Activated CD4-positive, CD25-positive, alpha-beta regulatory T cell treated with anti-CD3 and anti-CD28 coated beads, Interleukin-2, amount 50 U/mL, for 72 hours (primary cell): ENCODE measurements at regions not wholly inside any gene's neighbourhood (a gene's known extent, or its start where the extent isn't known, plus 50 kb on each side); places are given as distances from the start of the nearest gene placed in this dataset.

Experiments
- DNase-seq: peaks from one replicate; pipeline ENCODE4 v3.0.0; 2021

DNA sequence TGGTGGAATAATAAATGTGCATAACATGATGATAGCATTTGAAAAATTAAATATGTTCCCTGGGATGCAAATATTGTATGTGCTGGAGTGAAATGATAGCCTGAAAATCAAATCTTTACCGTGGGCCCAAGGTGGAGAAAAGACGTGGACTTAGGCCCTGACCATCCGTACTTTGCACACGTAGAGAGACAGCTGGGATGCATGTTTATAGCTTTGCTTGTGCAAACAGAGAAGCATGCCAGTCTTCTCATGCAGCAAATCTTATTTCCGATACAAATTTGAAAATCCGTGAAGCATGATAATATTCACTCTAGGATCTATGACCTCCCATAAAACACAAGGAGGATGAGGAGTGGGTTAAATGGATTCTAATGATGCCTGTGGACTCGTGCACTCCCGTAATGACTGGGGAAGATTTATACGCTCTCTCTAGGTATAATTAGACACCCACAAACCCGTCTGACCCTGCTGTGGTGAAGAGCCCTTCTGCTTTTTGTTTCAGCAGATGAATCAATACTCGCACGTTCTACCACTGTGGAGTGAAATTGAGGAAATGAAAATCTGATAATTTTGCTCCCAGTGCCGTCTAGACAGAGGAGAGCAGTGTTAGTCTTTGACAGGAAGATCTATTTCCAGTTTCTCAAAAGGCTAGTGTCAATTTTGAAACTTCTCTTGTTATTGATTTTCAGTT is 810.3 kb upstream of the SALL3 start:
- no peak for DNase-seq

DNA sequence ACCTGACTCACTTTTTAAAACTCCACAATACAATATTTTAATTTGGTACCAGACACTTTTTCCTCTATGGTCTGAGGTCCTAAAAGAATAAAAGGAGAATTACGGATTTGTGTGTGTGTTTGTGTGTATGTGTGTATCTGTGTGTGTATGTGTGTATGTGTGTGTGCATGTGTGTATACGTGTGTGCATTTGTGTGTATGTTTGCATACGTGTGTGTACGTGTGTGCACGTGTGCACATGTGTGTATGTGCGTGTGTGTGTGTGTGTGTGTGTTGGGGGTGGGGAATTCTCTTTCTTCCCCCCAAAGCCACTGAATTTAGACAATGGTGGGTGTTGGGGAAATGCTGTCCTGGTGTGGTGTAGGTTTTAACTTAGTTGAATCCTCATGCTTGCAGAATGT is 807.7 kb upstream of the SALL3 start:
- no peak for DNase-seq

DNA sequence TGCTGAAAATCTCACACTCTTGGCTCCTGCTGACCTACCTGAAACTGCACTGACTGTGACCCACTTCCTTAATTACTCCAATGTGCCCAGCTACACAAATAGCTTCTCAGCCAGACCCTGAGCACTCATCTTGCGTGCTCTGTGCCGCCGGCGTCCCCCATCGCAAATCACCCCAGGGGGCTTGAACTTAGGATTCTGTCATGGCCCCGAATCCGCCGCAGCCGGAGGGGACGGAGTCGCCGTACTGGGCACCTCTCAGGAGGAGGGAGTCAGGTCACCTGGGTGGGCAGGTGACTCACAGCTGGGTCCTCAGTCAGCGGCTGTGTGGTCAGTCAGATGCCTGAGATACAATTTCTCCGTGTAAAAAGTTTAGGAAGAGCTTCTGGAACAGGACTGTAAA is 804.9 kb upstream of the SALL3 start:
- no peak for DNase-seq

DNA sequence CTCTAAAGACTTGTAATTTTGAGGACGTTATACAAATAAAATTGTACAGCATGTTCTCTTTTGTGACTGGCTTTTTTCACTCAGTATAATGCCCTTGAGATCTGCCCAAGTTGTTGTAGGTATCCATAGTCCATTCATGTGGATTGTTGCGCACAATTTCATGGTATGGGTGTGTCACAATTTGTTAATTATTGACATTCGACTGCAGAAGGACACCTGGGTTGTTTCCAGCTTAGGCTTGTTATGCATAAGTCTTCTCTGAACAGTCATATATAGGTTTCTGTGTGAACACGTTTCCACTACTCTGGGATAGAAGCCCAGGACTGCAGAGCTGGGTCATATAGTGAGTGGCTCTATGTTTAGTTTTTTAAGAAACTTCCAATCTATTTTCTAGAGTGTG is 800.8 kb upstream of the SALL3 start:
- DNase-seq: no peak

DNA sequence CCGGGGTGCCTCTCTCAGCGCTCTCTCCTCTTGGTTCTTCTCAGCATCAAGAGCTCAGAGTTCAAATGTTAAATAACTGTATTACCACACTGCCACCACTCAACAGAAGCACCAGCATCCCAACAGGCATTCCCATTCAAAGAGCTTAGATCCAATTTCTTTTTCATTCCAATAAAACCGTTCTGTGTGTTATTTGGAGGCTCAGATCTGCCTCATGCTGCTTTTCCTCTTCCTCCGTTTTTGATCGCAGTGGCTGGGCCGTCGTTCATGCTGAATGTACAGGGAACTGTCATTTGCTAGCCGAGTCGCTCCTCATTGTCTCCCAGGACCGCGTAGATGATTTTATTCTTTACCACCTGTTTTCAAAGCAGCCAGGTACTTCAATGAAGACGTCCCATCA is 798.9 kb upstream of the SALL3 start:
- DNase-seq: no peak

DNA sequence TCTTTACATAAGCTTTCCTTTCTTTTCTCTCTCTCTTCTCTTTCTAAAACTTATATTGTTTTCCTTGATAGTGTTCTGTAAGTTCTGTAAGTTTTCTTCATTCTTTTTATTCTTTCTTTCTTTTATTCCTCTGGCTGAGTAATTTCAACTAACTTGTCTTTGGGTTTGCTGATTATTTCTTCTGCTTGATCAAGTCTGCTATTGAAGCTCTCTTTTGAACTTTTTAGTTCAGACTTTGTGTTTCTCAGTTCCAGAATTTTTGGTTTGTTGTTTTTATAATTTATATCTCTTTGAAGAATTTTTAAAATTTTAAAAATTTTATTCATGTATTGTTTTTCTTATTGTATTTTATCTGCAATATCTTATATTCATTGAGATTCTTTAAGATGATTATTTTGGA is 795.8 kb upstream of the SALL3 start:
- no peak for DNase-seq

DNA sequence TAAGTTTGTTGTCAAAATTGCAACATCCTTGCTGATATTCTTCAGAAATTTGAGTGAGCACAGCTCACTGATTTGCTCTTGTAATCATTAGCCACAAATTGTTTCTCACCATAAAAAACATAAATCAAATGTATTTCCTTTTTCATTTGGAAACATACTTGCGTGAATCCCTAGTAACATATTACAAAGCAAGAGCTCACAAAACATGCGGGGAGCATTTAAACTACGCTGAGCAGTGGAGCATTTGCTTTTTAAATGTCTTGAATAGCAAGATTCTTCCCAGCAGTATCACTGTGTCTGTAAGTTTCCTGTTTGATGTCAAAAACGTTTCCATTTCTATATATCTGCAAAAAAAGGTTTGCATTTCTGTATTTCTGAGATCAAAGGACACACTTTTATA is 788.3 kb upstream of the SALL3 start:
- DNase-seq: no peak

DNA sequence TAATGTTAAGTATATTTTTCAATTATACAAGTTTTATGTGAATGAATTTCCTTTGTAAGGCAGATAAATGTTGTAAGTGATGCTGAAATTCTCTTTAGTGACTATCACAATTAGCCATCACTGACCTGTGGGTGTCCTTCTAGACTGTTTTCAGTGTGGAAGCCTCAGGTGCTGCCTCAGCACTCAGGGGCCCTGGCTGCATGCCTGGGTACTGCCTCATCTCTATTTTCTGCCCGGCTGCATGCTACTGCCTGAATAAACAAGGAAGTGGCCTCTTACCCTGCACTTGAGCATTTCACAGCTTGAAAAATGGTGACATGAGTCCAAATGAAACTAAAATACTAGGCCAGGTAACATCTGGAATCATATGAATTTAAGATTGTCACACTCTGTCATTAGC is 787.6 kb upstream of the SALL3 start:
- no peak for DNase-seq

DNA sequence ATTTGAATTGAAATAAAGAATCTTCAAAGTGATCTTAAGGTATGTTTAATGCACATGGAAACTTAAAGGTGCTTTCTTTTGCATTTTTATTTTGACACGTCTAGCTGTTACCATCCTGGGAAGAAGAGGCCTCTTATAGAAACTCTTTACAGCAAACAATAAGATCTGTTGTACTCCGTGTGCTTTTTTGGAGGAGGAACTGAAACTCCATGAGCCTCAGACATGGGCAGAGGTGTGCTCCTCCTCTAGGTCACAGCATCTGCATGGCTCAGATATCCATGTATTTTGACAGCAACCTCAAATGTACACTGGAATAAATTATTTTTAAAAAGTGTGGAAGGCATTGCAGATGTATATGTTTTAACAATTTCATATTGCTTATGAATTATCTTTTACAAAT is 783.3 kb upstream of the SALL3 start:
- no peak for DNase-seq

DNA sequence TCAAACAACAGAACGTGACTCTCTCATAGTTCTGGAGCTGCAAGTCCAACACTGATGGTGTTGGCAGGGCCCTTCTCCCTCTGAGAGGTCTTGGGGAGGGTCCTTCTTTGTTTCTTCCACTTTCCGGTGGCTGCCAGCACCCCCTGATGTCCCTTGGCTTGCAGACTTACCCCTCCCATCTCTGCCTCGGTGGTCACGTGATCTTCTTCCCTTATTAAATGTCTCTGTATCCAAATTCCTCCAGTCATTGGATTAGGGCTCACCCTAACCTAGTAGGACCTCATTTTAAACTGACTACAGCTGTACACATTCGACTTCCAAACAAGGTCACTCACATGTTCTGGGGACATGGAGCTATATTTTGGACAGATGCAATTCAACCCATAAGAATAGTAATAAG is 780.6 kb upstream of the SALL3 start:
- no peak for DNase-seq

DNA sequence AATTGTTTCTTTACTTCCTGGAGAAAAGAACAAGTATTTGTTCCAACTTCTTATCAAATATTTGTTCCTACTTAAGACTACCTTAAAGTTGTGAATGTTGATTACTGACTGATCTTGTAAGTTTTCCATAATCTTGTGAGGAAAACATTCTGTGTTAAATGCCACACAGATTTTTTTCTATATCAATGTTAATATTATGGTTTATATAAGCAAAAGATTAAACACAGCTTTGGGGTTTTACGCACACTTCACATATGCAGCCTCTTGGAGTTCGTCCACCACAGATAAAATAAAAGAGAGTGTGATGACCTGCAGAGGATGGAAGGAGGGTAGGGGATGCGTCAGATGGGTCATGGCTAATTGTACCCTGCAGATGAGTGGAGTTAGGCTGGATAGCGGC is 780.0 kb upstream of the SALL3 start:
- no peak for DNase-seq

DNA sequence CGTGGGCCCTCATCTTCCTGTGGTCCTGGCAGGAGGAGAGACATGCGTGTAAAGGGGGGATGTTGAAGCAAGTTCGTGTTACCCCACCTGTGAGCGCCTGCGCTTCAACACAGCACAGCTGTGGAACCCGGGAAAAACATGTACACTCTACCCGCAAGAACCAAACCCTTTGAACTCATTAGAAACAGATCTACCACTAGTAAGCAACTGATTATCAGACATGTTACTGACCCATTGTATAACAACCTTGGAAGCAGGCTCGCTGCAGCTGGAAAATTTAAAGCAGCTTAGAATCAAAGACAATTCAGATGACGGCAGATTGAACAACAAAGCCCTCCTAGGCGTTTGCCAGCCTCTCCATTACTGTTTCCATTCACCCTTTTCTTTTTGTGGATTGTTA is 771.7 kb upstream of the SALL3 start:
- no peak for DNase-seq

DNA sequence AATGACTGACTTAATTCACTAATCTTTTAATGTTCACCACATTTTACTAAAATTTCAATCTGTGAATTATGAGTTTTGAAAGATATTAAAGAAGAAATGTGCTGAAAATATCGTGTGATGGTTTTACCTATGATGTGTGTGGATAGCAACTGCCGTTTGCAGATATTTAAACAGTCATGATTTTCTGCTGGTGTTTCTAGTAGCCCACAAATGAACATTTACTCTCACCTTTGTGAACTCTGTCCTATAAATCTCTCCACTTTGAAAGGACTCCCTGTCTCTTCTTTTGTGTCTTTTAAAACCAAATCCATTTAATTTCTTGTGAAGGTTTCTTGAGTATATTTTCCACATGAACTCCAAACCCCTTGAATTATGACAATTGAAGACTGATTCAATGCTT is 771.2 kb upstream of the SALL3 start:
- no peak for DNase-seq

DNA sequence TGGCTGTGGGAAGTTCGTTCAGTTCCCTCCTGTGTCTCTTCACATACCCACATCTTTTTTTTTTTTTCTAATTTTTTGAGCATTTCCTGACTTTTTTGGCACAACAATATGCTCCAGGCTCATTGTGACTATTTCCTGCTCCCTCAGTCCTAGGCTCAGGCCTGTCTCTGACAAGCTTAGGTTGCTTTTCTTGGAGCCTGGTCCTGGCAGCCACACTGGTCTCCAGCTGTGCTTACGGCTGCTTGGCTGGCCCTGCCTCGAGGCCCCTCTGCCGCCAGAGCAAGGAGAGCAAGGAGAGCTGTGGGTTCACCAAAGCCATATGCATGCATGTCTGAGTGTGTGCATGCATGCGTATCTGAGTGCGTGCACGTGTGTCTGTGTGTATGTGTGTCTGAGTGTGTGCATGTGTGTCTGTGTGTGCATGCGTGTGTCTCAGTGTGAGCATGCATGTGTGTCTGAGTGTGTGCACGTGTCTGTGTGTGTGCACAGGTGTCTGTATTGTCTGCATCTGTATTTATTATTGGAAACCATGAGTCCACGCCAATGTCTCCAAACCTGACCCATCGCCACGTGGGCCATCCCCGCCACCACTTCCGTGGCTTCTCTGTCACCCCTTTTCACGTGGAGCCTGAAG is 766.1 kb upstream of the SALL3 start:
- DNase-seq: no peak

DNA sequence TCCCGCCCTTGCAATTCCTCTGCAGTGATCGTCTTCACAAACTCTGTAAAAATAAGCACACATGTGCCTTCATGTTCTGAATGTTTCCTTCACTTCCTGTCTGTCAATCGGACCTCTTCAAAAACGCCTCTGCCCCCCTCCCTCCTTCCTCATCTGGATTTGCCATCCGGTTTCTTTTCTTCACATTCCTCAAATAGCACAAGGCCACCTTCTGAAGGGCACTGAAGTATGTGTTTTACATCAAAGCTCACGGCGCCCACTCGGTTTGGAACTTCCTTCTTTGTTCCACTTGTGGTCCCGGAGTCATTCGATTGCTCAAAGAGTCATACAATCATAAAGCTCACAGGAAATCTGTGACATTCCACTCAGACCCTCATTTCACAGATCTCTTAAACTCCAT is 758.1 kb upstream of the SALL3 start:
- DNase-seq: no peak

DNA sequence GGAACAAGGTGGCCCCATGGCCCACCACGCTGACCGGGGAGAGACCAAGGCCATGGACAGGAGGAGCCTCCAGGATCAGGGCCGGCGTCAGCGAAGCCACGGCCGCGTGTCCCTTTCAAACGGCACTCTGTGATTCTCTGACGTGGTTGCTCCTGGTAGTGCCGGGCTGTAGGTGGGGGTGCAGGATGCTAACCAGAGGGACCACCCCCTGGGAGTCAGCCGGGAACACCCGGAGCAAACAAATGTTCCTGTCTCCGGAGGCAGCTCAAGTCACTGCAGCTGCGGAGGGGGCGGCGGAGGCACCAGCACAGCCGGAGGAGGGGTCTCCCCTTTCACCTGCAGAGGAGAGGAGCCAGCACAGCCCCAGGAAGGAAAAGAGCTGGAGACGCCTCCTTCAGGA is 750.6 kb upstream of the SALL3 start:
- DNase-seq: no peak

DNA sequence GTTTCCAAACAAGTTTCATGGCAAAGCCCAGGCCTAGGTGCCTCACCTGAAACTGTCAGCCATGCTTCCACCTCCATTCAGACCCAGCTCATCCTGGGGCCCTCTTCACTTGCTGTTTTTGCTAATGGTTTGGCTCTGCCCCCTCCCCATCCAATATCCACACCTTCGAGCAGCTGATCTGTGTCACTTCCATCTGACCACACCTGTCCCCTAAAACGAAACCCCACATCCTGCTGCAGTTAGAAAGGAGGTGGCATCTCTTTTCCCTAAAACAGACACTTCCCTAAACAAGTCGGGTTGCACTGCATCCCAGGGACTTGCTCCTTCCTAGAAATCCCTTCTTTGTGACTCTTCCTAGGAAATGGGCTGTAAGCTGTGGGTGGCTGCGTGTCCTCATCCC is 748.7 kb upstream of the SALL3 start:
- DNase-seq: no peak

DNA sequence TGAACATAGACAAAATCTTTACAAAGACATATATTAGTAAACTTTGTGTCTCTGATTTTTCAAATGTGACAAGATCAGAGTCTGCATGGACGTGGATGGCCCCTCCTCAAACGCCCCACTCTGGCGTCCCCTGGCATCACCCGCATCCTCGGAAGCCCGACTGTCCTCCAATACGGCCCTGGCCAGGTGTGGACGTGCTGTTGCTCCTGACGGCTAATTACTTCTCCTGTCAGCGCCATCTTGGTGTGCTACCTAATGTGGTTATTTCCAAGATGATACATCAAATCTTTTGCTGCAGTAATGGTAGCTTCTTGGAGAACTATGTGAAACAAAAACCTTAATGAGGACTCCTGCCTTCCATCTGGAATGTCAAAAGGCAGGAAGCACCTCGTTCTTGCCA is 747.4 kb upstream of the SALL3 start:
- DNase-seq: no peak

DNA sequence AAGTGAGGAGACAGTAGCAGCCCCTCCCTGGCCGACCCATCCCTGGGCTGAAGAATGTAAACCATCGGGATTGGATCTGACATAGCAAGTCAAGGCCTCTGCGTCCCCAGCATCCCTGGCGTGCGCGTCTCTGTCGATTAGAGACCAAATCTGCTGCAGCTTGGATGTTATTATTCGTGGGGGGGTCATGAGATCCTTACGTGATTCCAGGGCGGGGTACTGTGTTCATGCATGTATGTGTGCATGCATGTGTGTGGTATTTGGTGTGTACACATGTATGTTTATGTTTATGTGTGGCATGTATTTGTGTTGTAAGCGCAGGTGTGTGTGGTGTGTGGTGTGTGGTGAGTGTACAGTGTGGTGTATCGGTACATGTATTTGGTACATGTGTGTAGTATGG is 741.8 kb upstream of the SALL3 start:
- no peak for DNase-seq

DNA sequence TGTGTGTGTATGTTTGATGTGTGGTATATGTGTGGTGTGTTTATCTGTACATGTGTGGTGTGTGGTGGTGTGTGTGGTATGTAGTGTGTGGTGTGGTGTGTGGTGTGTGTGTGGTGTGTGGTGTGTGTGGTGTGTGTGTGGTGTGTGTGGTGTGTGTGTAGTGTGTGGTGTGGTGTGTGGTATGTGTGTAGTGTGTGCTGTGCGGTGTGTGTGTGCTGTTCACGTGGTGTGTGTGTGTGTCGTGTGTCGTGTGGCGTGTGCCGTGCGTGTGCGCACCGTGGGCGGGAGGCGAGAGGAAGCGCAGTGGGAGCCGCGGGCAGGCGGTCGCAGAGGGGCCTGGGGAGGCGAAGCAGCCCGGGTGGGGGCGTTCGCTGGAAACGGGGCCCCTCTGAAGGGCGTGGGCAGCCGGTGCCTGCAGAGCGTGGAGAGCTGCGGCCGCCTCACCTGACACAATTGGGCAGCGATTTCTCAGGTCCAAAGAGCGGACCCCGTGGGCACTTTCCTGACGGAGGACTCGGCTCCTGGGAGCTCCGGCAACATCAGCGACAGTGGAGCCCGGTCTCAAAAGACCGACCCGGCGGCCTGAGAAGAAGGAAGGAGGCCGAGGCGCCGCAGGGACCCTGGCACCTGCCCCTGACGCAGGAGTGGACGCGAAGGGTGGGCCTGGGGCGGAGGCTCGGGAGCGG is 741.1 kb upstream of the SALL3 start:
- no peak for DNase-seq

DNA sequence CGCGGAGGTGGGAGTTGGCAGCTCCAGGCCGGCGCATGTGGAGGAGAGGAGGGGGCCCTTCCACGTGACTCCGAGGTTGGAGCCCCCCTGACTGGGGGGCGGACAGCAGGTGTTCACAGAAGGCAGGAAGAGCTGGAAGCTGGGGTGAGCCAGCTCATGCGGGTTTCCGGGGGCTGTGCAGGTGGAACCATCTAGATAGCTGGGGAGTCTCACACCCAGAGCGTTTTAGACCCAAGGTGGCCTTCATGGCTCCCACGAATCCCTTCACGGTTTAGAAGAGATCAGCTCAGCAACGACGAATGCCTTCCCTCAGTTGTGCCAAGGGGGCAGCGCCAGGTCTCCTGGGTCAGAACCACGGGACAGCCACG is 740.5 kb upstream of the SALL3 start:
- no peak for DNase-seq

DNA sequence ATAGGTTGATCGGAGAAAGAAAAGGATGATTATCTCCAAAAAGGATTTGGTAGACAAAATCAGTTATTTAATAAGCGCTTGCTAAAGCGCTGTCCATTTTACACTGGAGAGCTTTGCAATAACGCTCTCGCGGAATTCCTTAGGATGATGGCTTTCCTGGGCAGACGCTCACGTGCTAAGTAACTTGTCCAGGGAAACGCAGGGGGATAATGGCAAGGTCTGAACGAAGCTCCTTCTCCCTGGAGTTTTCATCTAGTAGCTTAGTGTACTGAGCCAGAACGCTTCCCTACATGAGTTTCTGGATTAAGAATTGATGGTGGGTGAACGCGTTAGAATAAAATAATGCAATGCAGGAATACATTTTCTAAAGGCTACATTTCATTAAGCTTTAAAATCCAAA is 739.5 kb upstream of the SALL3 start:
- no peak for DNase-seq

DNA sequence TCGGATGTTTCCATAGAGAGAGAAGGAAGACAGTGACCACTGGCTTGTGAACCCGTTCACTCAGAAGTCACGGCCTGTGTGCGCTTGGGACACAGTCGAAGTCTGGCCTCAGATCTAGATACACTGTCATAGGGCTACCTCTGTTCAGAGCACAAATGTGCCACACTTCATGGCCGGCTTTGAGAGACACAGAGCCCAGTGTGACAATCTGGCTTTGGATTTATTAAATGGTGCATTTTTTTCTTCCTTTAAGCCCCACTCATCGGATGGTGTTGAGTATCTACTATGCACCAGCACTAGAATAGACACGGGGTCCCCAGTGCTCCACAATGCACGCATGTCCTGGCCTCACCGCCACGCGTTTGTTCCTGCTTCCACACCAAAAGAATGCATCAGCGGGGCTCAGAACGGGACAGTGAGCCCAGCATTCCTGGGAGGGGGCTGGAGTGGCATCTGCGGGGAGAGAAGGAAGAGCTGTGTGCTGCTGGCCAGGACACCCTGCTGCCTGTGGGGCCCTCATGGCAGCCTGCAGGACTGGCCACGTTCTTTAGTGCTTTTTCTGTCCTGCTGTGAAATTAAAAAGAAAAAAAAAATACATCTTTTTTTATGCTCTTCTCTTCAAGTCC is 738.9 kb upstream of the SALL3 start:
- DNase-seq: no peak

DNA sequence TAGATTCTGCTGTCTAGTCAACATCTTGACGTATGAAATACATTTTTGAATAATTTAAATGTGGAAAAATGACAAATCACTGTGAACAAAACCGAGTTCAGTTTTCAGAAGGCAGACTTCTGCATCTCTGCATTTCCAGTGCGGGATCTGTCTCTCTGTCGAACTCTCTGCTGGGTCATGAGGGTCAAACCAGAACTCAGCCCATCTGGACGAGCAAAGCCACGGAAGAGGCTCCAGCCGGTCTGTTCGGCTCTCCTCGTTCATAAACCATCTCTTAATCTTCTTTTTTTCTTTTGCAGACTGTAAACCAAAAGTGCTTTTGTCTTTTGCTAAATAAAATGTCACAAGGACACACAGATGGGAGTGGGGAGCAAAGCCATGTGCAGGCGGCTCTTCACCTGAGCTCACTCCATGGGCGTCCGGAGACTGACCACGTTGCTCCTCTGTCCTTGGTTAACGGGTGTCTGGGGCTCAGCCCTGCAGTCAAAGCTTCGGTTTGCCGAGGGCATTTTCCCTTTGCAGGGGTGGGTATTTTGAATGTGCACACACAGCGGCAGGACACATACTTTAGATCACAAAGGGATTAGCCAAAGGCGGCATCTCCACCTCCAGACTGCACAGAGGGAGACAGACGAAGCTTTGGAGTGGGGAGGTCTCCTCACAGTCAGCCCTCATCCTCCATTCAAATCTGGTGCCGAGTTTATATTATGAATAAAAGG is 737.9 kb upstream of the SALL3 start:
- DNase-seq: no peak
